ENCODE measurements at regions not wholly inside any gene's neighbourhood (a gene's known extent, or its start where the extent isn't known, plus 50 kb on each side); places are given as distances from the start of the nearest gene placed in this dataset.

GRCh38 chr4:137387924-137388323 is 144.4 kb downstream of the PCDH18 start:
- TF ChIP-seq CTCF (IDR thresholded peaks at IDR 0.05): no peak
- no peak for TF ChIP-seq POLR2AphosphoS5 (IDR thresholded peaks at IDR 0.05)
- TF ChIP-seq EP300 (IDR thresholded peaks at IDR 0.05): no peak
- TF ChIP-seq POLR2A (IDR thresholded peaks at IDR 0.05): no peak
